ENCODE measurements at regions not wholly inside any gene's neighbourhood (a gene's known extent, or its start where the extent isn't known, plus 50 kb on each side); places are given as distances from the start of the nearest gene placed in this dataset.

DNA sequence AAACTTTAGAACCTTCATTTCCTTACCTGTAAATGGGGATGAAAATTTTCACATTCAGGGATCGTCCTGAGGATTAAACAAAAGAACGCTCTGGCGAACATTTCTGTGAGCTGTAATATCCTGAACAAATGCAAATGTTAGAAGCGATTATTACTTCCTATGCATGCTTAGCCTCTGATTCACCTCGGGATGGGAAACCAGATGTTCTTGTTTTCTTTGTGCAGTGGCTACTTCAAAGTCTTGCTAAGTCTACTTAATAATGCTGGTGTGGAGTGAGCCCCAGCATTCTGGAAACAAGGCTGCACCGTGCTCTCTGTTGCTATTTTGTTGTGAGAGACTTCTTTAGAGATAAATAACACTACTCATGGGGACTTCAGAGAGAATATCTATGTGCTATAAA lies 119.1 kb upstream of the PELI1 start:
- TF ChIP-seq, protein P1, sequence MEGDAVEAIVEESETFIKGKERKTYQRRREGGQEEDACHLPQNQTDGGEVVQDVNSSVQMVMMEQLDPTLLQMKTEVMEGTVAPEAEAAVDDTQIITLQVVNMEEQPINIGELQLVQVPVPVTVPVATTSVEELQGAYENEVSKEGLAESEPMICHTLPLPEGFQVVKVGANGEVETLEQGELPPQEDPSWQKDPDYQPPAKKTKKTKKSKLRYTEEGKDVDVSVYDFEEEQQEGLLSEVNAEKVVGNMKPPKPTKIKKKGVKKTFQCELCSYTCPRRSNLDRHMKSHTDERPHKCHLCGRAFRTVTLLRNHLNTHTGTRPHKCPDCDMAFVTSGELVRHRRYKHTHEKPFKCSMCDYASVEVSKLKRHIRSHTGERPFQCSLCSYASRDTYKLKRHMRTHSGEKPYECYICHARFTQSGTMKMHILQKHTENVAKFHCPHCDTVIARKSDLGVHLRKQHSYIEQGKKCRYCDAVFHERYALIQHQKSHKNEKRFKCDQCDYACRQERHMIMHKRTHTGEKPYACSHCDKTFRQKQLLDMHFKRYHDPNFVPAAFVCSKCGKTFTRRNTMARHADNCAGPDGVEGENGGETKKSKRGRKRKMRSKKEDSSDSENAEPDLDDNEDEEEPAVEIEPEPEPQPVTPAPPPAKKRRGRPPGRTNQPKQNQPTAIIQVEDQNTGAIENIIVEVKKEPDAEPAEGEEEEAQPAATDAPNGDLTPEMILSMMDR (conservative IDR thresholded peaks at IDR 0.05; ENCODE audit: low read depth in 2 of 2), result no peak
- TF ChIP-seq EZH2 (IDR thresholded peaks at IDR 0.05; ENCODE audit: low read depth, unreplicated experiment) (no peak), ZNF331 (CRISPR knock-in tag; IDR thresholded peaks at IDR 0.05; ENCODE audit: low read depth) (no peak), CREB1 (CRISPR knock-in tag; IDR thresholded peaks at IDR 0.05; ENCODE audit: low read depth) (no peak), POLR2AphosphoS5 (IDR thresholded peaks at IDR 0.05; ENCODE audit: low read depth) (no peak), JUNB (IDR thresholded peaks at IDR 0.05; ENCODE audit: unreplicated experiment) (no peak), EZH2phosphoT487 (IDR thresholded peaks at IDR 0.05; ENCODE audit: unreplicated experiment) (no peak), STAT1 (IDR thresholded peaks at IDR 0.05; ENCODE audit: unreplicated experiment) (no peak), ZNF114 (CRISPR knock-in tag; IDR thresholded peaks at IDR 0.05) (no peak)
- TF ChIP-seq, protein P2, sequence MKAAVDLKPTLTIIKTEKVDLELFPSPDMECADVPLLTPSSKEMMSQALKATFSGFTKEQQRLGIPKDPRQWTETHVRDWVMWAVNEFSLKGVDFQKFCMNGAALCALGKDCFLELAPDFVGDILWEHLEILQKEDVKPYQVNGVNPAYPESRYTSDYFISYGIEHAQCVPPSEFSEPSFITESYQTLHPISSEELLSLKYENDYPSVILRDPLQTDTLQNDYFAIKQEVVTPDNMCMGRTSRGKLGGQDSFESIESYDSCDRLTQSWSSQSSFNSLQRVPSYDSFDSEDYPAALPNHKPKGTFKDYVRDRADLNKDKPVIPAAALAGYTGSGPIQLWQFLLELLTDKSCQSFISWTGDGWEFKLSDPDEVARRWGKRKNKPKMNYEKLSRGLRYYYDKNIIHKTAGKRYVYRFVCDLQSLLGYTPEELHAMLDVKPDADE (IDR thresholded peaks at IDR 0.05), result no peak
- TF ChIP-seq, protein P3, sequence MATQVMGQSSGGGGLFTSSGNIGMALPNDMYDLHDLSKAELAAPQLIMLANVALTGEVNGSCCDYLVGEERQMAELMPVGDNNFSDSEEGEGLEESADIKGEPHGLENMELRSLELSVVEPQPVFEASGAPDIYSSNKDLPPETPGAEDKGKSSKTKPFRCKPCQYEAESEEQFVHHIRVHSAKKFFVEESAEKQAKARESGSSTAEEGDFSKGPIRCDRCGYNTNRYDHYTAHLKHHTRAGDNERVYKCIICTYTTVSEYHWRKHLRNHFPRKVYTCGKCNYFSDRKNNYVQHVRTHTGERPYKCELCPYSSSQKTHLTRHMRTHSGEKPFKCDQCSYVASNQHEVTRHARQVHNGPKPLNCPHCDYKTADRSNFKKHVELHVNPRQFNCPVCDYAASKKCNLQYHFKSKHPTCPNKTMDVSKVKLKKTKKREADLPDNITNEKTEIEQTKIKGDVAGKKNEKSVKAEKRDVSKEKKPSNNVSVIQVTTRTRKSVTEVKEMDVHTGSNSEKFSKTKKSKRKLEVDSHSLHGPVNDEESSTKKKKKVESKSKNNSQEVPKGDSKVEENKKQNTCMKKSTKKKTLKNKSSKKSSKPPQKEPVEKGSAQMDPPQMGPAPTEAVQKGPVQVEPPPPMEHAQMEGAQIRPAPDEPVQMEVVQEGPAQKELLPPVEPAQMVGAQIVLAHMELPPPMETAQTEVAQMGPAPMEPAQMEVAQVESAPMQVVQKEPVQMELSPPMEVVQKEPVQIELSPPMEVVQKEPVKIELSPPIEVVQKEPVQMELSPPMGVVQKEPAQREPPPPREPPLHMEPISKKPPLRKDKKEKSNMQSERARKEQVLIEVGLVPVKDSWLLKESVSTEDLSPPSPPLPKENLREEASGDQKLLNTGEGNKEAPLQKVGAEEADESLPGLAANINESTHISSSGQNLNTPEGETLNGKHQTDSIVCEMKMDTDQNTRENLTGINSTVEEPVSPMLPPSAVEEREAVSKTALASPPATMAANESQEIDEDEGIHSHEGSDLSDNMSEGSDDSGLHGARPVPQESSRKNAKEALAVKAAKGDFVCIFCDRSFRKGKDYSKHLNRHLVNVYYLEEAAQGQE (IDR thresholded peaks at IDR 0.05; ENCODE audit: unreplicated experiment), result no peak

Measured in GM23338 (cell line).